Esophagus muscularis mucosa (tissue), 4 donors: ENCODE measurements at regions not wholly inside any gene's neighbourhood (a gene's known extent, or its start where the extent isn't known, plus 50 kb on each side); places are given as distances from the start of the nearest gene placed in this dataset.
"Not testable (repeated sequence)": the region's sequence is repeated elsewhere in the genome, so short reads cannot be mapped to it uniquely, and the experiment has no call there.

Experiments
- DNase-seq: peaks from one replicate; pipeline ENCODE4 v3.0.0-alpha.2; 2017; ENCODE audit errors: extremely low spot score
- H3K27ac ChIP-seq, 4 donors: fragments of 200-600 bp; sonication (generic); replicated peaks in 1 of 4; 1 replicate in 3 of 4; 2 replicates in 1 of 4; pipeline ENCODE4 v1.5.1; 2016 to 2019; ENCODE audit warnings: mild to moderate bottlenecking in 1 of 4
- H3K27me3 ChIP-seq, 4 donors: fragments of 200-600 bp; sonication (generic); one replicate each; pipeline versions ENCODE4 v1.5.1 to v1.6.0; 2016 to 2019
- H3K36me3 ChIP-seq, 4 donors: fragments of 200-600 bp; sonication (generic); one replicate each; pipeline ENCODE4 v1.5.1; 2016 to 2019
- H3K4me1 ChIP-seq, 4 donors: fragments of 200-600 bp; sonication (generic); one replicate each; pipeline ENCODE4 v1.5.1; 2016 to 2019
- H3K4me3 ChIP-seq, 4 donors: fragments of 200-600 bp; sonication (generic); 1 replicate in 2 of 4; 2 replicates in 2 of 4; pipeline ENCODE4 v1.5.1; 2016 to 2019; ENCODE audit warnings: mild to moderate bottlenecking in 4 of 4, moderate library complexity in 1 of 4
- H3K9me3 ChIP-seq, 4 donors: fragments of 200-600 bp; sonication (generic); 1 replicate in 3 of 4; 2 replicates in 1 of 4; pipeline ENCODE4 v1.5.1; 2016 to 2019
- CTCF ChIP-seq, 3 experiments: fragments of 200-600 bp in 2 of 3; fragments of 450-650 bp in 1 of 3; sonication (generic) in 2 of 3; IDR thresholded peaks; one replicate each; pipeline ENCODE4 v1.5.1; 2017 to 2019; ENCODE audit warnings: antibody characterized with exemption in 3 of 3, mild to moderate bottlenecking in 2 of 3, moderate library complexity in 1 of 3
- EP300 ChIP-seq: sonication (generic); formaldehyde crosslinking; IDR thresholded peaks from one replicate; pipeline ENCODE4 v1.6.1; 2017; ENCODE audit warnings: antibody characterized with exemption
- POLR2A ChIP-seq: fragments of 450-650 bp; IDR thresholded peaks from one replicate; pipeline ENCODE4 v1.6.1; 2017; ENCODE audit warnings: antibody characterized with exemption, moderate library complexity, mild to moderate bottlenecking, low read depth
- POLR2AphosphoS5 ChIP-seq, 2 donors: sonication (generic); formaldehyde crosslinking; IDR thresholded peaks; one replicate each; pipeline ENCODE4 v1.6.1; 2017; ENCODE audit warnings: antibody characterized with exemption in 2 of 2
- WGBS: methylation state at CpG from one replicate; pipeline ENCODE4 v1.1.5; 2018; 5-methylcytosine and 5-hydroxymethylcytosine counted together
- intact Hi-C: fragments of 100-400 bp; cut with DNase I; formaldehyde crosslinking; loops from one replicate; pipeline ENCODE4 v1.15.1; 2023

DNA sequence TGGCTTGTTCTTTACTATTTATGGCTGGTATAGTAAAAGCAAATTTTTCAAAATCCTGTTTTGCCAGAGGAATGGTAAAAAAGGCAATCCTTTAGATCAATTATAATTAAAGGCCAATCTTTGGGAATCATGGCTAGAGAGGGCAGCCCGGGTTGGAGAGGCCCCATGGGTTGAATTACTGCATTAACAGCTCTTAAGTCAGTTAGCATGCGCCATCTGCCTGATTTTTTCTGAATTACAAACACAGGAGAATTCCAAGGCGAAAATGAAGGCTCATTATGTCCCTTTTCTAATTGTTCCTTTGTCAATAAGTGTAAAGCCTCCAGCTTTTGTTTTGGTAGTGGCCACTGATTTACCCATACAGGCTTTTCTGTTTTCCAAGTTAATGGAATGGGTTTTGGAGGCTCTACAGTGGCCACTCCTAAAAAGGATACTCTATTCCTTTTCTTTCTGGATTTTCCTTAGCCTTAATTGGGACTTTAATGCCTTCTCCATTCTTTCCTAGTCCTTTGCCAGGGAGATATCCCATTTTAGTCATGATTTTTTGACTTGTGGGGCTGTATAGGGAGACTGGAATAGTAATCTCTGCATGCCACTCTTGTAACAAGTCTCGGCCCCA lies 114.9 kb upstream of the LARP1 start:
- H3K27ac ChIP-seq, H3K27me3 ChIP-seq, H3K36me3 ChIP-seq, H3K9me3 ChIP-seq, DNase-seq, H3K4me1 ChIP-seq, H3K4me3 ChIP-seq, intact Hi-C loops: not testable (repeated sequence)
- TF ChIP-seq CTCF (IDR thresholded peaks at IDR 0.05), result peak; percentile 36 to 46 (median 43)
- WGBS, result 63% methylated on average over 4 of the region's 4 CpGs

DNA sequence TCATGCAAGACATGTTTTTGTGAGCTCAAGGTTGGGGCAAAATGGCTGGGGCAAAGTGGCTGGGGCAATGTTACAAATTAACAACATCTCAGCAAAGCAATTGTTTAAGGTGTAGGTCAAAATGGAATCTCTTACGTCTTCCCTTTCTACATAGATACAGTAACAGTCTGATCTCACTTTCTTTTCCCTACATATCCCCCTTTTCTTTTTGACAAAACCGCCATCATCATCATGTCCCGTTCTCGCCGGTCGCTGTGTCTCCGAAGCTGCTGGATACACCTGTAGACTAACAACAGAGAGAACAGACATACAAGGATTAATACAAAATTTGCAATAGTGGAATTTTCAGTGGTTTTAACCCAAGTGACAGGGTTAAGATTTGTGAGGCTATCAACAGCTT lies 118.4 kb upstream of the LARP1 start:
- WGBS, result 96% methylated on average over 7 of the region's 7 CpGs
- H3K27me3 ChIP-seq, intact Hi-C loops, H3K36me3 ChIP-seq, H3K27ac ChIP-seq, H3K4me1 ChIP-seq, H3K4me3 ChIP-seq, DNase-seq, H3K9me3 ChIP-seq: not testable (repeated sequence)

GRCh38 chr5:154636271-154636670 lies 118.9 kb upstream of the LARP1 start:
- DNase-seq, H3K4me3 ChIP-seq, intact Hi-C loops, H3K27ac ChIP-seq, H3K4me1 ChIP-seq, H3K27me3 ChIP-seq, H3K9me3 ChIP-seq, H3K36me3 ChIP-seq: not testable (repeated sequence)
- 77% methylated on average over 12 of the region's 12 CpGs for WGBS

DNA sequence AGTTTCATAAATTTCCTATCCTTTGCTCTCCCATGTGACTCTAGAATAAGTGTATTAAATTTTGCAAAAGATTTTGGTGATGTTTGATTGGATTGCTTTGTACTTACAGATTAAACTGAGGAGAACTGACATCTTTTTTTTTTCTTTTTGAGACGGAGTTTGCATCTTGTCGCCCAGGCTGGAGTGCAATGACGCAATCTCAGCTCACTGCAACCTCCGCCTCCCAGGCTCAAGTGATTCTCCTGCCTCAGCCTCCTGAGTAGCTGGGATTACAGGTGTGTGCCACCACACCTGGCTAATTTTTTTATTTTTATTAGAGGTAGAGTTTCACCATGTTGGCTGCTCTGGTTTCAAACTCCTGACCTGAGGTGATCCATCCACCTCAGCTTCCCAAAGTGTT lies 121.4 kb upstream of the LARP1 start:
- H3K4me1 ChIP-seq, H3K36me3 ChIP-seq, H3K27me3 ChIP-seq, H3K4me3 ChIP-seq, DNase-seq, H3K9me3 ChIP-seq, intact Hi-C loops, H3K27ac ChIP-seq: not testable (repeated sequence)
- 88% methylated on average over 4 of the region's 4 CpGs for WGBS

- H3K27me3 ChIP-seq, result peaks cover 0 to 6% (median 0%) of the 10 kb centered on the region in 4 donors
- no peak overlapping the region for H3K4me3 ChIP-seq
- H3K9me3 ChIP-seq, result no peaks in the 10 kb centered on the region
- DNase-seq, result no peak
- peaks cover 0 to 8% (median 3%) of the 10 kb centered on the region in 4 donors for H3K4me1 ChIP-seq
- intact Hi-C loops, result no loop called here
- H3K27ac ChIP-seq, result no peak overlapping the region
- 96% methylated on average over 5 of the region's 22 CpGs for WGBS
- TF ChIP-seq POLR2AphosphoS5 (IDR thresholded peaks at IDR 0.05), result no peak
- no peak for TF ChIP-seq CTCF (IDR thresholded peaks at IDR 0.05)
- no peak for TF ChIP-seq EP300
- TF ChIP-seq POLR2A, result no peak
- H3K36me3 ChIP-seq, result no peaks in the 10 kb centered on the region
These were observed 124.0 kb upstream of the LARP1 start for GRCh38 chr5:154631141-154631540.

- H3K27ac ChIP-seq, result no peak overlapping the region
- intact Hi-C loops, result no loop called here
- peaks cover 0 to 8% (median 3%) of the 10 kb centered on the region in 4 donors for H3K4me1 ChIP-seq
- peaks cover 0 to 6% (median 0%) of the 10 kb centered on the region in 4 donors for H3K27me3 ChIP-seq
- no peak for DNase-seq
- WGBS, result 86% methylated on average over 4 of the region's 4 CpGs
- no peaks in the 10 kb centered on the region for H3K9me3 ChIP-seq
- no peak overlapping the region for H3K4me3 ChIP-seq
- no peaks in the 10 kb centered on the region for H3K36me3 ChIP-seq
- TF ChIP-seq POLR2A (no peak), POLR2AphosphoS5 (IDR thresholded peaks at IDR 0.05) (no peak), EP300 (no peak), CTCF (IDR thresholded peaks at IDR 0.05) (no peak)
These were observed 124.8 kb upstream of the LARP1 start for GRCh38 chr5:154630410-154630809.
